SH-SY5Y (cell line): ENCODE measurements at regions not wholly inside any gene's neighbourhood (a gene's known extent, or its start where the extent isn't known, plus 50 kb on each side); places are given as distances from the start of the nearest gene placed in this dataset.

Source experiments
- GATA2 ChIP-seq: IDR thresholded peaks from 2 replicates; pipeline ENCODE4 v1.6.1; 2011; ENCODE audit warnings: mild to moderate bottlenecking, low read depth, low read length
- GATA3 ChIP-seq: IDR thresholded peaks from 2 replicates; pipeline ENCODE4 v1.6.1; 2011; ENCODE audit warnings: low read depth, mild to moderate bottlenecking, low read length, moderate library complexity

DNA sequence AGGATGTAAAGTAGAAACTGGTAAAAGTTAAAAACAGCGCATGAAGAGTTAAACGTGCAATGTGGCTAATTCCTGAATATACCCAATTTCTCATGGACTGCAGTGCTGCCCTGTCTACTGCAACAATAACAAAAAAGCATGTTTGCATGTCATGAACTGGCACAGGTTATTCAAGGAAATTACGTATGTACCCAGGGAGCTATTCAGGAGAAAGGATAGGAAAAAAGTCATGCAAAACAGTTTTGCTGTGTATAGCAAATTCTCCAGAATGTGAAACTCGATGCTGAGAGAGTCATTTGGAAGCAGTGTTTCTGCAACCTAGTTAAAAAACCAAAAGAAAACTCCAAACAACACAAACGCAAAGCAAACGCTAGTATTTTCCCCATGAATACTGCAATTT lies 381.5 kb upstream of the PRKX start:
- TF ChIP-seq GATA2 = no peak
- TF ChIP-seq GATA3 = no peak
